H9 (cell line): ENCODE measurements at regions not wholly inside any gene's neighbourhood (a gene's known extent, or its start where the extent isn't known, plus 50 kb on each side); places are given as distances from the start of the nearest gene placed in this dataset.

ENCODE experiments used
- DNase-seq: peaks from one replicate; pipeline ENCODE4 v3.0.0-alpha.2; 2017
- H2AFZ ChIP-seq: one replicate; pipeline ENCODE4 v1.6.1; 2013; ENCODE audit warnings: mild to moderate bottlenecking, low read length, control low read depth, moderate library complexity
- H2AK5ac ChIP-seq: 2 replicates; pipeline ENCODE4 v1.6.1; 2013; ENCODE audit warnings: low read length, control low read depth, mixed read lengths; ENCODE audit not compliant: insufficient read length
- H2BK120ac ChIP-seq: one replicate; pipeline ENCODE4 v1.6.1; 2013; ENCODE audit warnings: low read depth, mild to moderate bottlenecking, low read length, control low read depth, inconsistent platforms; ENCODE audit not compliant: poor library complexity, severe bottlenecking
- H2BK12ac ChIP-seq: 2 replicates; pipeline ENCODE4 v1.6.1; 2013; ENCODE audit warnings: low read length, control low read depth, mixed read lengths, low read depth; ENCODE audit not compliant: insufficient read length
- H2BK15ac ChIP-seq: 2 replicates; pipeline ENCODE4 v1.6.1; 2013; ENCODE audit warnings: low read depth, low read length, control low read depth
- H2BK20ac ChIP-seq: one replicate; pipeline ENCODE4 v1.6.1; 2013; ENCODE audit warnings: low read depth, mild to moderate bottlenecking, low read length, control low read depth, inconsistent platforms; ENCODE audit not compliant: poor library complexity, severe bottlenecking
- H2BK5ac ChIP-seq: 2 replicates; pipeline ENCODE4 v1.6.1; 2013; ENCODE audit warnings: low read length, control low read depth, mixed read lengths; ENCODE audit not compliant: insufficient read length
- H3K14ac ChIP-seq: 2 replicates; pipeline ENCODE4 v1.6.1; 2013; ENCODE audit warnings: low read length, control low read depth; ENCODE audit not compliant: insufficient read depth
- H3K18ac ChIP-seq: 2 replicates; pipeline ENCODE4 v1.6.1; 2013; ENCODE audit warnings: low read depth, mild to moderate bottlenecking, mixed read lengths, low read length, control low read depth; ENCODE audit not compliant: insufficient read length
- H3K23ac ChIP-seq: 2 replicates; pipeline ENCODE4 v1.6.1; 2013; ENCODE audit warnings: low read length, control low read depth, mixed read lengths, low read depth; ENCODE audit not compliant: insufficient read length
- H3K23me2 ChIP-seq: 2 replicates; pipeline ENCODE4 v1.6.1; 2013; ENCODE audit warnings: low read depth, mild to moderate bottlenecking, mixed read lengths, low read length, control low read depth; ENCODE audit not compliant: insufficient read length, poor library complexity, severe bottlenecking
- H3K27ac ChIP-seq: 2 replicates; pipeline ENCODE4 v1.5.1; 2013; ENCODE audit warnings: low read length, control low read depth, mixed read lengths, low read depth; ENCODE audit not compliant: insufficient read length
- H3K27me3 ChIP-seq: 2 replicates; pipeline ENCODE4 v1.6.1; 2013; ENCODE audit warnings: low read length, control low read depth, inconsistent platforms; ENCODE audit not compliant: insufficient read depth
- H3K4ac ChIP-seq: 2 replicates; pipeline ENCODE4 v1.6.1; 2013; ENCODE audit warnings: low read depth, mild to moderate bottlenecking, control low read depth, inconsistent platforms, low read length, moderate library complexity
- H3K4me1 ChIP-seq: 2 replicates; pipeline ENCODE4 v1.6.1; 2013; ENCODE audit warnings: low read length, control low read depth, inconsistent platforms; ENCODE audit not compliant: insufficient read depth
- H3K4me2 ChIP-seq: 2 replicates; pipeline ENCODE4 v1.6.1; 2013; ENCODE audit warnings: low read length, control low read depth, mixed read lengths; ENCODE audit not compliant: insufficient read length, insufficient read depth
- H3K56ac ChIP-seq: 2 replicates; pipeline ENCODE4 v1.6.1; 2013; ENCODE audit warnings: low read depth, mild to moderate bottlenecking, mixed read lengths, low read length, control low read depth; ENCODE audit not compliant: insufficient read length
- H3K79me1 ChIP-seq: 2 replicates; pipeline ENCODE4 v1.6.1; 2013; ENCODE audit warnings: low read depth, mild to moderate bottlenecking, moderate library complexity, low read length, control low read depth, inconsistent platforms; ENCODE audit not compliant: insufficient read depth, poor library complexity, severe bottlenecking
- H3K79me2 ChIP-seq: 2 replicates; pipeline ENCODE4 v1.6.1; 2013; ENCODE audit warnings: low read length, control low read depth, inconsistent platforms; ENCODE audit not compliant: insufficient read depth
- H3K9ac ChIP-seq: 2 replicates; pipeline ENCODE4 v1.6.1; 2013; ENCODE audit warnings: low read length, control low read depth, mixed read lengths; ENCODE audit not compliant: insufficient read length; ENCODE audit errors: extremely low read depth
- H3K9me3 ChIP-seq: one replicate; pipeline ENCODE4 v1.6.1; 2013; ENCODE audit warnings: low read depth, low read length, inconsistent platforms; ENCODE audit not compliant: control insufficient read depth
- H3T11ph ChIP-seq: one replicate; pipeline ENCODE4 v1.6.1; 2013; ENCODE audit warnings: mild to moderate bottlenecking, low read length, control low read depth, inconsistent platforms
- H4K20me1 ChIP-seq: one replicate; pipeline ENCODE4 v1.6.1; 2013; ENCODE audit not compliant: control insufficient read depth, insufficient read length, insufficient read depth
- H4K5ac ChIP-seq: 2 replicates; pipeline ENCODE4 v1.6.1; 2013; ENCODE audit warnings: low read depth, mild to moderate bottlenecking, mixed read lengths, low read length, control low read depth; ENCODE audit not compliant: insufficient read length
- H4K8ac ChIP-seq: replicated peaks from 2 replicates; pipeline ENCODE4 v1.6.1; 2013; ENCODE audit warnings: low read length, control low read depth, mixed read lengths, low read depth; ENCODE audit not compliant: insufficient read length
- H4K91ac ChIP-seq: 2 replicates; pipeline ENCODE4 v1.6.1; 2013; ENCODE audit warnings: low read depth, mild to moderate bottlenecking, moderate library complexity, mixed read lengths, low read length, control low read depth; ENCODE audit not compliant: insufficient read length
- H3K27ac Mint-ChIP-seq, 3 experiments: 2 replicates in 2 of 3; 3 replicates in 1 of 3; pipeline ENCODE4 v1.8.0; 2020 to 2021; ENCODE audit warnings: mixed read lengths in 3 of 3, mild to moderate bottlenecking in 1 of 3, moderate library complexity in 1 of 3
- H3K27me3 Mint-ChIP-seq: 2 replicates; pipeline ENCODE4 v1.8.0; 2021; ENCODE audit warnings: low read depth, mild to moderate bottlenecking, moderate library complexity, mixed read lengths
- H3K36me3 Mint-ChIP-seq, 3 experiments: 2 replicates in 2 of 3; 3 replicates in 1 of 3; pipeline ENCODE4 v1.8.0; 2020 to 2021; ENCODE audit warnings: low read depth in 3 of 3, mixed read lengths in 3 of 3; ENCODE audit not compliant: insufficient read depth in 1 of 3
- H3K4me1 Mint-ChIP-seq, 2 experiments: 2 replicates each; pipeline ENCODE4 v1.8.0; 2020; ENCODE audit warnings: mixed read lengths in 2 of 2
- H3K4me3 Mint-ChIP-seq, 2 experiments: 2 replicates in 1 of 2; 3 replicates in 1 of 2; pipeline ENCODE4 v1.8.0; 2020 to 2021; ENCODE audit warnings: mild to moderate bottlenecking in 2 of 2, mixed read lengths in 2 of 2, moderate library complexity in 1 of 2
- H3K9me3 Mint-ChIP-seq, 2 experiments: 2 replicates in 1 of 2; 3 replicates in 1 of 2; pipeline ENCODE4 v1.8.0; 2020; ENCODE audit warnings: mild to moderate bottlenecking in 2 of 2, mixed read lengths in 2 of 2, moderate library complexity in 1 of 2
- WGBS: extraction: QIAGEN DNeasy Blood & Tissue Kit; methylation state at CpG from one replicate; pipeline ENCODE4 v1.1.7; 2013; ENCODE audit warnings: missing lambda C conversion rate, low lambda C conversion rate, mixed read lengths; ENCODE audit not compliant: insufficient read length; ENCODE audit errors: extremely low coverage; 5-methylcytosine and 5-hydroxymethylcytosine counted together
- TF ChIP-seq, protein P1 (sequence below): fragments of 200-600 bp; sonication (generic); conservative IDR thresholded peaks from 3 replicates; pipeline ENCODE4 v1.8.0; 2021; ENCODE audit warnings: antibody characterized with exemption, mild to moderate bottlenecking

DNA sequence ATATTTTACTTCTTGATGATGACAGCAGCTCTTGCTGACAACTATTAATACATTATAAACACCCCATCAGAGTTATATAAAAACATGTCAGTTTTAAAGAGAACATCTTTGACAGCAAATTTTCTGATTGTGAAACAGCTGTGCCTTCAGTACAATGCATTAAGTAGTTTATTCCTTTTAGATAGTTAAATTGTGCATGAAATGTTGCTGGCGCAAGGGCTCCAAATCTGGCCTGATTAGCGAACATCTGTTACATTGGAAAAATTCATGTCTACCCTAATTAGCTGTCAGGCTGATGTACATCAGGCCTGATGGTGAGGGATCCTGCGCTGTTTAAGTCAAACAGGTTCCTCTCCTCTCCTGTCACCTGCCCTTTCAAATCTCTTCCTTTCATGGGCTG, 171.9 kb upstream of the SP8 start:
- Histone ChIP-seq H3K56ac (no peak overlapping the region), H3K9ac (no peak overlapping the region), H2BK20ac (no peak overlapping the region), H3K23me2 (no peaks in the 10 kb centered on the region), H3K4me1 (peaks cover 3% of the 10 kb centered on the region; the same call in 1 of the 2 replicates), H3K4ac (no peak overlapping the region), H3K79me1 (no peaks in the 10 kb centered on the region), H4K91ac (no peak overlapping the region), H2BK15ac (no peak overlapping the region), H2AK5ac (no peak overlapping the region), H3K23ac (no peak overlapping the region), H3K9me3 (no peaks in the 10 kb centered on the region), H3K14ac (no peak overlapping the region), H3K27ac (no peak overlapping the region), H2BK12ac (no peak overlapping the region), H3K27me3 (no peaks in the 10 kb centered on the region), H4K8ac (no peak overlapping the region), H4K5ac (no peak overlapping the region), H2BK120ac (no peak overlapping the region), H4K20me1 (no peaks in the 10 kb centered on the region), H2BK5ac (no peak overlapping the region), H3K18ac (no peak overlapping the region), H3K4me2 (no peak overlapping the region), H2AFZ (no peak overlapping the region), H3T11ph (no peak overlapping the region), H3K79me2 (no peaks in the 10 kb centered on the region)
- WGBS: no CpG with 5 or more reads among the region's 3 CpGs
- H3K4me3 Mint-ChIP-seq: no peak overlapping the region
- peaks cover 13 to 15% of the 10 kb centered on the region in 2 experiments for H3K4me1 Mint-ChIP-seq
- TF ChIP-seq, protein P1, sequence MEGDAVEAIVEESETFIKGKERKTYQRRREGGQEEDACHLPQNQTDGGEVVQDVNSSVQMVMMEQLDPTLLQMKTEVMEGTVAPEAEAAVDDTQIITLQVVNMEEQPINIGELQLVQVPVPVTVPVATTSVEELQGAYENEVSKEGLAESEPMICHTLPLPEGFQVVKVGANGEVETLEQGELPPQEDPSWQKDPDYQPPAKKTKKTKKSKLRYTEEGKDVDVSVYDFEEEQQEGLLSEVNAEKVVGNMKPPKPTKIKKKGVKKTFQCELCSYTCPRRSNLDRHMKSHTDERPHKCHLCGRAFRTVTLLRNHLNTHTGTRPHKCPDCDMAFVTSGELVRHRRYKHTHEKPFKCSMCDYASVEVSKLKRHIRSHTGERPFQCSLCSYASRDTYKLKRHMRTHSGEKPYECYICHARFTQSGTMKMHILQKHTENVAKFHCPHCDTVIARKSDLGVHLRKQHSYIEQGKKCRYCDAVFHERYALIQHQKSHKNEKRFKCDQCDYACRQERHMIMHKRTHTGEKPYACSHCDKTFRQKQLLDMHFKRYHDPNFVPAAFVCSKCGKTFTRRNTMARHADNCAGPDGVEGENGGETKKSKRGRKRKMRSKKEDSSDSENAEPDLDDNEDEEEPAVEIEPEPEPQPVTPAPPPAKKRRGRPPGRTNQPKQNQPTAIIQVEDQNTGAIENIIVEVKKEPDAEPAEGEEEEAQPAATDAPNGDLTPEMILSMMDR: no peak
- no peak overlapping the region for H3K27ac Mint-ChIP-seq
- H3K36me3 Mint-ChIP-seq: no peaks in the 10 kb centered on the region
- no peaks in the 10 kb centered on the region for H3K27me3 Mint-ChIP-seq
- H3K9me3 Mint-ChIP-seq: no peaks in the 10 kb centered on the region
- DNase-seq: no peak
